T-helper 1 cell (primary cell): ENCODE measurements at regions not wholly inside any gene's neighbourhood (a gene's known extent, or its start where the extent isn't known, plus 50 kb on each side); places are given as distances from the start of the nearest gene placed in this dataset.

ENCODE experiments used
- DNase-seq, 5 donors: peaks; one replicate each; pipeline ENCODE4 v3.0.0-alpha.2; 2012 to 2020

GRCh38 chr21:36636439-36636838, 62.5 kb upstream of the SIM2 start:
- no peak for DNase-seq

GRCh38 chr21:36639769-36640168, 59.1 kb upstream of the SIM2 start:
- no peak for DNase-seq

DNA sequence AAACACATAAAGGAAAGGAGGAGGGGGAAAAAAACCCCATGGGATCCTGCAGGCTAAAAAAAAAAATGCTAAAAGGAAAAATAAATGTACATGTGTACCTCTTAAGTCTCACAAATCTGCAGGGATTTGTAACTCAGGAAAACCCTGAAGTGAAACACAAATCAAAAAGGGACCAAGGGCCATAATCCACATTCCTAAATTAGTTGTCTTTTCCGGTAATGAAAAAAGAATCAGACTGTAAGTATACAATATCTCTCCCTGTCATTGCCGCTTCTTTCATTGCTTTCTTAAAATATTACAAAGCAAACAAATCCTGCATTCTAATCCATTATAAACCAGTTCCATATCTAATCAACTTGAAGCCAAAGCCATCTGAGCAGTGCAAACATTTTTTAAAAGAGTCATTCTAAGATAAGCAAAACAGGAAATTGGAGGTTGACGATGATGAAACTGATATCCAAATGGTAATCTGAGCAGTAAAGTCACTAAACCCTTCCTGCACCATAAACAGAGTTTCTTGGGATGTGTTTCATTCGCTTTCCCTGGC, 58.7 kb upstream of the SIM2 start:
- no peak for DNase-seq

DNA sequence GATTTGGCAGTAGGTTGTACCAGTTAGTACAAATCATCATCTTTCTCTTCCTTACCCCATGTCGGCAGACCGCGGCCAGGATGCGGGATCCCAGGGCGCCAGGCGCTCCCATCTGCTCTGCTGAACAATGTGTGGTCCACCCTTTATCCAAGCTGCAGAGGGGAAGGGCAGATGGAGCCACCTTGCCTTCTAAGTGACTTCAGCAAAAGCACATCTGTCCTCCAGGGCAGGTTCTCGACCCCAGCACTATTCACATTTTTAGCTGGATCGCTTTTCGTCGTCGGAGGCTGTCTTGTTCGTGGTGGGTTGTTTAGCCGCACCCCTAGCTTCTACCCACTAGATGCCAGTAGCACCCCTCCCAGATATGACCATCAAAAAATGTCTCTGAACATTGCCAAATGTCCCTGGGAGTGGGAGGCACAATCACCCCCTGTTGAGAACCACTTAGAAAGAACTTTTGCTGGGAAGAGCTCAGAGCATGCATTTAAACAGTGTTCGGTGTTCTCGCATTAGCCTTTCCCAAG, 58.1 kb upstream of the SIM2 start:
- DNase-seq: no peak

- DNase-seq: no peak
These were observed 57.6 kb upstream of the SIM2 start for GRCh38 chr21:36641346-36641745.

DNA sequence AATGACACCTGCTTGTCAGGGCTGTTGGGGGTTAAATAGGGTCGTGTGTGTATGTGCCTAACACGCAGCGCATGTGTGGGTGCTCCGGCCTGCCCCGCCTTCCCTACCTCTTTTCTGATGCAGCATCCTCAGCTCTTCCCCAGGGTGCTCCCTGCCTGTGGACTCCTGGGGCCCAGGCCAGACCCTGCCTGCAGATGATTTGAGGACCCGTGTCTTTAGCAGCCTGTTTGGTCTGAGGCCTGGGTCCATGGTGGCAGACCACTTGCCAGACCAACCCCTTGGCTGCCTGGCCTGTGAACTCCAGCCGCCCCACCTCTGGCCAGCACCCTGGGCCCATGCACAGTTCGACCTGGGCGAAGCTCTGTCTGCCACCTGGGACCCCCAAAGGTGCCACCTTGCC, 57.0 kb upstream of the SIM2 start:
- no peak for DNase-seq

DNA sequence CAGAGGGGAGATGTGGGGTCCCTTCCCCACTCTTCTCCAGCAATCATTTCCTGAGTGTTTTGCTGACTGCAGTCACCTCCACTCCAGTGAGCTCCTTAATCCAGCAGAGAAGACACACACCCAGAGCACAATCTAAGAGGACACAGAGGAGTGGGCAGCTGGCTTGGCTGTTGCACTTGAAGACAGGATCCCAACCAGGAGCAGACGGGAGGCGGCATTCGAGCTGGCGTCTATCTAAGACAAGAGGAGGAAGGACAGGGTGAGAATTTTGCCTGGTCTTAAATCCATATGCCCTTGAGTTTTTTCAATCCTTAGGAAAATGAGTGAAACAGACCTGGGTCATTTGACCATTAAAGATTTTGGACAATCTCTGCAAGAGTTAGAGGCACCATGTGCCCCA, 56.1 kb upstream of the SIM2 start:
- no peak for DNase-seq

- DNase-seq: no peak
These were observed 55.3 kb upstream of the SIM2 start for GRCh38 chr21:36643374-36644250.

GRCh38 chr21:36646011-36646410, 52.9 kb upstream of the SIM2 start:
- no peak for DNase-seq

GRCh38 chr21:36646645-36647044, 52.3 kb upstream of the SIM2 start:
- no peak for DNase-seq

DNA sequence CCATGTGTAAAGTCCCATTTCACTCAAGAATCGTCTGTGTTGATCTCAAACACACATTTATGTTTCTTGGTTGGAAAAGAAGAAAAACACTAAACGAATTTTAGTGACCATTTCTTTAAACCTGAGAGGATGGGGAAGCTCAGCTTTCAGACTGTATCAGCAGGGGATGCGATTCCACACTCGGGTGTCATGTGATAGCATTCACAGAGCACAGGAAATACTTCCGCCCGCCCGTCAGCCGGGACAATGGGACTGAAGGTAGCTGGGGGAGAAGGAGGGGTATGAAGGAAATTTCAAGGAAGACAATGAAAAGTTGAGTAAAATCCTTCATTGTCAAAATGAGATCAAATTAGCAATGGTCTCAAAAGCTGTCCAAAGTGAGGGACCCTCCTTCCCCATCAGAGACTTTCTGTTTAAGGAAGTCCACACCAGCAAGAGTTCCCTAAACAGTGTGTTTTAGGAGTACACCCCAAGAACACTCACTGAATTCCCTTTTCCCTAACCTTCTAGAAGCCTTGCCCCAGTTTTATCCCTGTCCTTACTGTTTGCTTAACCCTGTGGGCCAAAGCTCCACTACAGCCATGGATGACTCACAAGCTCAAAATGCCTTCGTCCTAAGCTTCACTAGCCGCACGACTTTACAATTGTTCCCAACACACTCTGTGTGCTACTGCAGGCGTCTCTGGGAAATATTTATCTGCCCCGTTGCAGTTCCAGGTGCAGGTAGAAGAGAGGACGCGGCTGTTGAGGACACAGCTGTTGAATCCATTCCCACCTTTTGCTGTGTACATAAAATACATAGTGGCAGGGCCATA, 51.4 kb upstream of the SIM2 start:
- no peak for DNase-seq
